ENCODE measurements at regions not wholly inside any gene's neighbourhood (a gene's known extent, or its start where the extent isn't known, plus 50 kb on each side); places are given as distances from the start of the nearest gene placed in this dataset.

GRCh38 chr12:42677461-42677860 lies 87.9 kb upstream of the PRICKLE1 start:
- H3K4me3 ChIP-seq (ENCODE audit: control insufficient read depth, low read depth, low read length): no peak overlapping the region
- no peak for DNase-seq (ENCODE audit: low read depth)
- TF ChIP-seq CTCF (conservative IDR thresholded peaks at IDR 0.05; ENCODE audit: control insufficient read depth, insufficient read depth, low read depth, low read length): no peak

DNA sequence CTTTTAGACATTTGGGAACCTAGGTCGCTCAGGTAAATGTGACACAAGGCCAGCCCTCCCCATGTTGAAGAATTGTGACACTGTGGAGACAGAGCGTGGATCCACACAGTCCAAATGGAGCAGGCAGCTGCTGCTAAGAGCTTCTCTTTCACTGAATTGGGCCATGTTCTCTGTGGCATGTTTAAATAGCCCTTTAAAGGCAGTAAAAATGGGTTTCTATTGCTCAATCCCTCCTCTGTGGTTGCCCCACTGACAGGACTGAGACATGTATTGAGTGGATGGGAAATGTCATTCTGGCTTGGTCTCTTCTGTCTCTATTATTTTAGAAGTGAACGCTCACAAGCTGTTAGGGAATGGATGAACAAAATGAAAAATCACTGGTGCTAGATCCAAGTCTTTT lies 84.0 kb upstream of the PRICKLE1 start:
- H3K4me3 ChIP-seq (ENCODE audit: control insufficient read depth, low read depth, low read length): no peak overlapping the region
- no peak for DNase-seq (ENCODE audit: low read depth)
- no peak for TF ChIP-seq CTCF (conservative IDR thresholded peaks at IDR 0.05; ENCODE audit: control insufficient read depth, insufficient read depth, low read depth, low read length)

GRCh38 chr12:42670719-42671118 lies 81.2 kb upstream of the PRICKLE1 start:
- DNase-seq (ENCODE audit: low read depth): no peak
- TF ChIP-seq CTCF (conservative IDR thresholded peaks at IDR 0.05; ENCODE audit: control insufficient read depth, insufficient read depth, low read depth, low read length): no peak
- no peak overlapping the region for H3K4me3 ChIP-seq (ENCODE audit: control insufficient read depth, low read depth, low read length)

DNA sequence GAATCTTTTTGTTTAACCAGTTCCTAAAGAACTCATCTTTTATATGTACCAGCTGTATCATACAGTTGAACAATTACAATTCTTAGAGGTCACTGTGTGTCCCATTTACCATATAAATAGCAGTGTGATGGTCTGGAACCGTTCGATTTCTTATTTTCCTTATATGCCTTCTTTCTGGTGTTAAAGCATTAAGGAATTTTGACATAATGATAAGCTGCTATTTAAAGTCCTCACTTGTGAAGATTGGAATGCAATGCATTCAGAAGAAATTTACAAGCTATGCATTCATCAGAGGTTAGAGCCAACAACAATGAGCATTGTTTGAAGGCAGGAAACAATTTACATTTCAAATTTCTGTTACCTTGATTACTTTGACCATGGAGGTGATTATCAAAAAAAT lies 80.0 kb upstream of the PRICKLE1 start:
- TF ChIP-seq CTCF (conservative IDR thresholded peaks at IDR 0.05; ENCODE audit: control insufficient read depth, insufficient read depth, low read depth, low read length): no peak
- H3K4me3 ChIP-seq (ENCODE audit: control insufficient read depth, low read depth, low read length): no peak overlapping the region
- no peak for DNase-seq (ENCODE audit: low read depth)

- TF ChIP-seq CTCF (conservative IDR thresholded peaks at IDR 0.05; ENCODE audit: control insufficient read depth, insufficient read depth, low read depth, low read length): no peak
- DNase-seq (ENCODE audit: low read depth): peak; percentile 40
- no peak overlapping the region for H3K4me3 ChIP-seq (ENCODE audit: control insufficient read depth, low read depth, low read length)
Observed at GRCh38 chr12:42666671-42667243, 77.2 kb upstream of the PRICKLE1 start.

DNA sequence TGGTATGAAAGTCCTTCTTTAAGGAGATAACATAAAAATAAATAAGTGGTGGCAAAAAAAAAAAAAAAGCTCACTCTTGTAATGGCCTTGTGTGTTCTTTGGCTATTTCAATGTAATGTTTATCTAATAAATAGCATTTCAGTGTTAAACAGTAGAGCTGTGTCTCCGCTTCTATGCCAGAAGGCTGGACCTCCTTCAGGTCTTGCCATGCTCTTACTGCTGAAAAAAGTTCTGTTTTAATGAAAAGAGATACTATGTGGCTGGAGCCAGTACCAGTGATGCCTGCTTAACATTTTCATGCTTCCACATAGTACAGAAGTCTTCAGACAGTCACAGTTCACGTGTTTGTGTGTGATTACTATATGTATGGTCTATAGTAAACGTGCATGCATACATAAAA lies 74.1 kb upstream of the PRICKLE1 start:
- no peak overlapping the region for H3K4me3 ChIP-seq (ENCODE audit: control insufficient read depth, low read depth, low read length)
- no peak for DNase-seq (ENCODE audit: low read depth)
- TF ChIP-seq CTCF (conservative IDR thresholded peaks at IDR 0.05; ENCODE audit: control insufficient read depth, insufficient read depth, low read depth, low read length): no peak
